ENCODE measurements at regions not wholly inside any gene's neighbourhood (a gene's known extent, or its start where the extent isn't known, plus 50 kb on each side); places are given as distances from the start of the nearest gene placed in this dataset.
A peak's percentile ranks its signal among the peaks of the same experiment; 100 is the strongest.

GRCh38 chr21:17451364-17451891 is 61.4 kb upstream of the CXADR start:
- Histone ChIP-seq H3K9me3 (replicated peaks) (no peaks in the 10 kb centered on the region; the same call in 1 of the 2 replicates), H3K36me3 (no peaks in the 10 kb centered on the region), H3K27ac (no peak overlapping the region), H3K4me3 (no peak overlapping the region), H3K27me3 (no peaks in the 10 kb centered on the region), H3K4me1 (no peaks in the 10 kb centered on the region)
- DNase-seq = no peak

DNA sequence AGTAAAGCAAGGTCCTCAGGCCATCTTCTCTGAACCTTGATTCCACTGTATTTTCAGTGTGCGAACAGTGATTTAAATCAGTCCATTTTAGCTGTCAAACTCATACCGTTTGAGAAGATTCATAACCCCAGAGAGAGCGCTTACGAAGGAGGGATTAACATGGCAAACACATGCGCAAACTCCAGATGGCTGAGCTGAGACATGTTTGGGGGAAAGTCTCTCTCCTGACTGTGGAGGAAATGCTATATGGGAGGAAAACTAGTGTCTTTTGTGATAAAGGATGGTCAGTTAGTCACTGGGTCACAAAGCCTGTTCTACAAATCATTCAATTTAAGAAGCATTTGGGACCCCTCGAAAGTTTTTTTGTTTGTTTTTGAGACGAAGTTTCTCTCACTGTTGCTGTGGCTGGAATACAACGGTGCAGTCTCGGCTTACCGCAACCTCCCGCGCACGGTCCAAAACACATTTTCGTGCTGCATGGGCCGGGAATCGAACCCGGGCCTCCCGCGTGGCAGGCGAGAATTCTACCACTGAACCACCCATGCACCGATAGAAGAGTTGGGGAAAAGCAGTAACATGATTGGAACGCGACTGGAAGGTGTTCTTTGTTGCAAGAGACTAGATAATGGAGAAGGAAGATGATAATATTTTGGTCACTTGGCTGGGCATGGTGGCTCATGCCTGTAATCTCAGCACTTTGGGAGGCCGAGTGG is 58.4 kb upstream of the CXADR start:
- Histone ChIP-seq H3K4me3 (peak overlapping the region; percentile 30), H3K36me3 (no peaks in the 10 kb centered on the region), H3K27me3 (no peaks in the 10 kb centered on the region), H3K27ac (no peak overlapping the region), H3K9me3 (replicated peaks) (no peaks in the 10 kb centered on the region; the same call in 1 of the 2 replicates), H3K4me1 (no peaks in the 10 kb centered on the region)
- DNase-seq = peak; percentile 77 to 83

DNA sequence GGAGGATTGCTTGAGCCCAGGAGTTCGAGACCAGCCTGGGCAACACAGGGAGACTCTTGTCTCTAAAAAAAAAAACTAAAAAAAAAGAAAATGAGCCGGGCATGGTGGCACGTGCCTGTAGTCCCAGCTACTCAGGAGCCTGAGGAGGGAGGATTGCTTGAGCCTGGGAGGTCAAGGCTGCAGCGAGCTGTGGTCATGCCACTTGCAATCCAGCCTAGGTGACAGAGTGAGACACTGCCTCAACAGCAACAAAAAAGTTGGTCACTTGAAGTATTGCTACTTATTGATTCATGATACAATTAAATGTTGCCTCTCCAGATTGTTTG is 57.9 kb upstream of the CXADR start:
- Histone ChIP-seq H3K4me3 (peak overlapping the region; percentile 30), H3K27me3 (no peaks in the 10 kb centered on the region), H3K36me3 (no peaks in the 10 kb centered on the region), H3K4me1 (no peaks in the 10 kb centered on the region), H3K27ac (no peak overlapping the region), H3K9me3 (replicated peaks) (no peaks in the 10 kb centered on the region; the same call in 1 of the 2 replicates)
- DNase-seq = no peak

- no peak overlapping the region for H3K4me3 ChIP-seq
- no peaks in the 10 kb centered on the region for H3K36me3 ChIP-seq
- no peaks in the 10 kb centered on the region for H3K4me1 ChIP-seq
- no peak for DNase-seq
- H3K9me3 ChIP-seq (replicated peaks) = no peaks in the 10 kb centered on the region; the same call in 1 of the 2 replicates
- H3K27ac ChIP-seq = no peak overlapping the region
- no peaks in the 10 kb centered on the region for H3K27me3 ChIP-seq
Observed at GRCh38 chr21:17455451-17455850, 57.4 kb upstream of the CXADR start.

DNA sequence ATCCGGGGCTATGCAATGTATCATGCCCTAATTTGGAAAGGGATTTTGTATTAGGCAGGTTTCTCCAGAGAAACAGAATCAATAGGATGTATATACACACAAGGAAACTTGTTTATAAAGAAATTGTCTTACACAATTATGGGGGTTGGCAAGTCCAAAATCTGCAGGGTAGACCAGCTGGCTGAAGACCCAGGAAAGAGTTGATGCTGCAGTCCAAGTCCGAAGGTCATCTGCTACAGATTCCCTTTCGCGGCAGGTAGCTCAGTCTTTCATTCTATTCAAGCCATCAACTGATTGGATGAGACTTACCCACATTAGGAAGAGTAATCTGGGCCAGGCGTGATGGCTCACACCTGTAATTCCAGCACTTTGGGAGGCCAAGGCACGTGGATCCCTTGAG is 54.6 kb upstream of the CXADR start:
- Histone ChIP-seq H3K27ac (no peak overlapping the region), H3K36me3 (no peaks in the 10 kb centered on the region), H3K27me3 (no peaks in the 10 kb centered on the region), H3K9me3 (replicated peaks) (no peaks in the 10 kb centered on the region), H3K4me1 (no peaks in the 10 kb centered on the region), H3K4me3 (no peak overlapping the region)
- DNase-seq = no peak

DNA sequence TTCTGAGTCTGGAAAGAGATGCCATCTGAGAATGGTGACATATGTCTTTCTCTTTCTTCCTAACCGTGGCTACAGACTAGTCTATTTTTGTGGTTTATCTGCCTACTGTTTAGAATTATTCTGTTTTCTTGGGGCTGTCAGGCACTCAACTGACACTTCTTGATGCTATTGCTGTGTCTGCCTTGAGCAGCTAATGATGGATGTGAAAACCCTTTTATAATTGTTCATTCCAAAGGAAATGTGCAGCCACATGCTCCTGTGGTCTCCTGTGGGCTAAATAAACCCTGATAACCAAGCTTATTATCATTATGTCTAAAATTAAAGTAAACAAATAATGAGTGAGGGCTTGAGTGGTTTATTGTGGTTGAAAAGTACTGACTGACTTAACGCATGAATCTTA is 52.7 kb upstream of the CXADR start:
- Histone ChIP-seq H3K36me3 (no peaks in the 10 kb centered on the region), H3K9me3 (replicated peaks) (no peaks in the 10 kb centered on the region), H3K27ac (no peak overlapping the region), H3K27me3 (no peaks in the 10 kb centered on the region), H3K4me1 (no peaks in the 10 kb centered on the region), H3K4me3 (no peak overlapping the region)
- no peak for DNase-seq

DNA sequence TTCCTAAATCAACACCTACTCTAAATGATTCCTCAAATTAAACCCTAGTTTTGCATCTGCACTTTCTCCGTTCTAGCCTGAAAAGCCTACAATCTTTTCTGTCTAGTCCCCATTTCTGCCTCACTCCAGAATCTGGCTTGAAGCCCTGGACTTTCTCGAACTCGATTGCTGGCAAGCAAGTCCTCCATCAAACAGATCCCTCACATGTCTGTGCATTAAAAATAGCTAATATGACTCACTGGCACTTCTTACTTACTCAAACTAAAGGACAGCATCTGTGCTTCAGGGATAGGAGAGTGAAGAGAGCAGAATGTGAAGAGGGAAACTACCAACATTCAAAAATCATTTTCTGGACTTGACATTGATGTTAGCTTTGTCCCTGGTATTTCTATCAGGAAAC is 51.8 kb upstream of the CXADR start:
- no peaks in the 10 kb centered on the region for H3K9me3 ChIP-seq (replicated peaks)
- H3K27ac ChIP-seq = no peak overlapping the region
- H3K4me3 ChIP-seq = no peak overlapping the region
- H3K36me3 ChIP-seq = no peaks in the 10 kb centered on the region
- no peaks in the 10 kb centered on the region for H3K27me3 ChIP-seq
- no peak for DNase-seq
- no peaks in the 10 kb centered on the region for H3K4me1 ChIP-seq

- H3K27ac ChIP-seq = no peak overlapping the region
Observed at GRCh38 chr21:17461582-17461981, 51.3 kb upstream of the CXADR start.

GRCh38 chr21:17462276-17462981 is 50.4 kb upstream of the CXADR start:
- H3K27me3 ChIP-seq = no peaks in the 10 kb centered on the region
- no peaks in the 10 kb centered on the region for H3K36me3 ChIP-seq
- H3K4me3 ChIP-seq = no peak overlapping the region
- no peak overlapping the region for H3K27ac ChIP-seq
- no peak for DNase-seq
- no peaks in the 10 kb centered on the region for H3K4me1 ChIP-seq
- no peaks in the 10 kb centered on the region for H3K9me3 ChIP-seq (replicated peaks)

More at GRCh38 chr21:17461582-17461981, 51.3 kb upstream of the CXADR start:
- DNase-seq = no peak
- Histone ChIP-seq H3K36me3 (no peaks in the 10 kb centered on the region), H3K4me3 (no peak overlapping the region), H3K27me3 (no peaks in the 10 kb centered on the region), H3K4me1 (no peaks in the 10 kb centered on the region), H3K9me3 (replicated peaks) (no peaks in the 10 kb centered on the region)
